Keratinocyte (primary cell): ENCODE measurements at regions not wholly inside any gene's neighbourhood (a gene's known extent, or its start where the extent isn't known, plus 50 kb on each side); places are given as distances from the start of the nearest gene placed in this dataset.

ENCODE experiments used
- EZH2 ChIP-seq: IDR thresholded peaks from one replicate; pipeline ENCODE4 v1.6.1; 2012; ENCODE audit warnings: inconsistent platforms, mild to moderate bottlenecking, low read length, moderate library complexity
- TF ChIP-seq, protein P1 (sequence below), 3 experiments: IDR thresholded peaks in 1 of 3; conservative IDR thresholded peaks in 1 of 3; optimal IDR thresholded peaks in 1 of 3; 2 replicates in 2 of 3; 3 replicates in 1 of 3; pipeline versions ENCODE3 to v1.5.1; 2011; ENCODE audit warnings: low read length in 3 of 3, mild to moderate bottlenecking in 3 of 3, moderate library complexity in 2 of 3, control low read depth in 1 of 3, inconsistent platforms in 1 of 3; ENCODE audit not compliant: insufficient read depth in 2 of 3; ENCODE audit errors: extremely low read depth in 1 of 3

DNA sequence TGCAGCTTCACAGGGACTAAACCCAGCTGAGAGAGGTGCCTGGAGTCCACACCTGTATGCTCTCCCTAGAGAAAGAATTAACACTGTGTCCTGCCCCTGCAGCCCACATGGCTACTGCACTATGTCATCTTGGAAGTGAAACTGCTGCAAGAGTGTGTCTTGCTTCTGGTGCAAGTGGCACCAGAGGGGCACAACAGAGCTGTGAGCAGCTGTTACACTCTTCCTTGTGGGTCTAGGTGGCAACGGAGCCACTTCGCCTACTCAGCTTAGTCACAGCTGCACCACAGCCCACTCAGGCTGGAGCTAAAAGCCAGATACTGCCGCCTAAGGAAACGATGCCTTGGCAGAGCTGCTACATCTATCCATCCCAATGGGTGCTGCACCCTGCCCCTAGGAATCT is 391.4 kb downstream of the COL12A1 start:
- TF ChIP-seq, protein P1, sequence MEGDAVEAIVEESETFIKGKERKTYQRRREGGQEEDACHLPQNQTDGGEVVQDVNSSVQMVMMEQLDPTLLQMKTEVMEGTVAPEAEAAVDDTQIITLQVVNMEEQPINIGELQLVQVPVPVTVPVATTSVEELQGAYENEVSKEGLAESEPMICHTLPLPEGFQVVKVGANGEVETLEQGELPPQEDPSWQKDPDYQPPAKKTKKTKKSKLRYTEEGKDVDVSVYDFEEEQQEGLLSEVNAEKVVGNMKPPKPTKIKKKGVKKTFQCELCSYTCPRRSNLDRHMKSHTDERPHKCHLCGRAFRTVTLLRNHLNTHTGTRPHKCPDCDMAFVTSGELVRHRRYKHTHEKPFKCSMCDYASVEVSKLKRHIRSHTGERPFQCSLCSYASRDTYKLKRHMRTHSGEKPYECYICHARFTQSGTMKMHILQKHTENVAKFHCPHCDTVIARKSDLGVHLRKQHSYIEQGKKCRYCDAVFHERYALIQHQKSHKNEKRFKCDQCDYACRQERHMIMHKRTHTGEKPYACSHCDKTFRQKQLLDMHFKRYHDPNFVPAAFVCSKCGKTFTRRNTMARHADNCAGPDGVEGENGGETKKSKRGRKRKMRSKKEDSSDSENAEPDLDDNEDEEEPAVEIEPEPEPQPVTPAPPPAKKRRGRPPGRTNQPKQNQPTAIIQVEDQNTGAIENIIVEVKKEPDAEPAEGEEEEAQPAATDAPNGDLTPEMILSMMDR (optimal IDR thresholded peaks at IDR 0.05 in 1 of 3, IDR thresholded peaks at IDR 0.05 in 1 of 3, conservative IDR thresholded peaks at IDR 0.05 in 1 of 3; ENCODE audit: extremely low read depth in 1 of 3, insufficient read depth in 2 of 3, low read length in 3 of 3) = no peak
- TF ChIP-seq EZH2 = no peak
